IMR-90 (cell line): ENCODE measurements at regions not wholly inside any gene's neighbourhood (a gene's known extent, or its start where the extent isn't known, plus 50 kb on each side); places are given as distances from the start of the nearest gene placed in this dataset.
A peak's percentile ranks its signal among the peaks of the same experiment; 100 is the strongest.

Source experiments
- ATAC-seq: fragments of 200-7000 bp; cut with Tn5 transposase; 2 replicates; pipeline ENCODE4 v1.9.1; 2020; ENCODE audit warnings: low read depth, mild to moderate bottlenecking, moderate library complexity
- BruUV-seq: library from RNA; stranded (reverse); fragments of 400-500 nt; replicated peaks from 2 replicates; lab custom pipeline; 2021; lab: Mats Ljungman, UMichigan
- CTCF ChIA-PET: fragments of 300-600 bp; formaldehyde crosslinking; extraction: SDS; loops from one replicate; lab custom pipeline; 2021; ENCODE audit warnings: antibody characterized with exemption; lab: Yijun Ruan, JAX
- POLR2A ChIA-PET: fragments of 300-600 bp; sonication (Branson Sonifier 250); formaldehyde crosslinking; loops from one replicate; lab custom pipeline; 2022; ENCODE audit warnings: antibody characterized with exemption; ENCODE audit not compliant: unreplicated experiment; lab: Charles Lee
- DNase-seq: peaks from one replicate; pipeline ENCODE4 v3.0.0; 2013
- H2AFZ ChIP-seq: replicated peaks from 2 replicates; pipeline ENCODE3; 2013; ENCODE audit warnings: low read length, mild to moderate bottlenecking; ENCODE audit not compliant: poor library complexity
- H2AK5ac ChIP-seq: 2 replicates; pipeline ENCODE4 v1.6.1; 2013; ENCODE audit warnings: low read depth, low read length, inconsistent platforms
- H2AK9ac ChIP-seq: replicated peaks from 2 replicates; pipeline ENCODE3; 2013; ENCODE audit warnings: mild to moderate bottlenecking, low read depth, low read length, moderate library complexity; ENCODE audit not compliant: poor library complexity
- H2BK120ac ChIP-seq: 2 replicates; pipeline ENCODE4 v1.6.1; 2013; ENCODE audit warnings: low read depth, low read length, inconsistent platforms
- H2BK15ac ChIP-seq: 3 replicates; pipeline ENCODE4 v1.6.1; 2013; ENCODE audit warnings: low read depth, low read length, inconsistent platforms
- H2BK20ac ChIP-seq: 2 replicates; pipeline ENCODE4 v1.6.1; 2013; ENCODE audit warnings: low read depth, mild to moderate bottlenecking, inconsistent platforms, low read length, moderate library complexity
- H2BK5ac ChIP-seq: 2 replicates; pipeline ENCODE4 v1.6.1; 2013; ENCODE audit warnings: mild to moderate bottlenecking, low read depth, low read length, inconsistent platforms; ENCODE audit not compliant: poor library complexity, severe bottlenecking
- H3K14ac ChIP-seq: replicated peaks from 2 replicates; pipeline ENCODE4 v1.6.1; 2013; ENCODE audit warnings: low read depth, low read length, inconsistent platforms
- H3K18ac ChIP-seq: 2 replicates; pipeline ENCODE4 v1.6.1; 2013; ENCODE audit warnings: low read depth, low read length, control low read depth
- H3K23ac ChIP-seq: 2 replicates; pipeline ENCODE4 v1.6.1; 2013; ENCODE audit warnings: low read depth, low read length, inconsistent platforms
- H3K27ac ChIP-seq: 2 replicates; pipeline ENCODE4 v1.5.1; 2013; ENCODE audit warnings: mild to moderate bottlenecking, control low read depth, low read length; ENCODE audit not compliant: insufficient read depth
- H3K27me3 ChIP-seq: 2 replicates; pipeline ENCODE4 v1.6.1; 2013; ENCODE audit warnings: low read length; ENCODE audit not compliant: control insufficient read depth, insufficient read depth
- H3K36me3 ChIP-seq: 2 replicates; pipeline ENCODE4 v1.6.1; 2013; ENCODE audit warnings: low read length, mixed read lengths; ENCODE audit not compliant: control insufficient read depth, insufficient read depth
- H3K4ac ChIP-seq: 2 replicates; pipeline ENCODE4 v1.6.1; 2013; ENCODE audit warnings: low read depth, low read length, inconsistent platforms
- H3K4me1 ChIP-seq: 2 replicates; pipeline ENCODE4 v1.6.1; 2013; ENCODE audit warnings: low read length, mixed read lengths; ENCODE audit not compliant: control insufficient read depth, insufficient read depth
- H3K4me2 ChIP-seq: 2 replicates; pipeline ENCODE4 v1.6.1; 2013; ENCODE audit warnings: low read depth, mild to moderate bottlenecking, control low read depth, low read length, moderate library complexity
- H3K4me3 ChIP-seq: 2 replicates; pipeline ENCODE4 v1.5.1; 2013; ENCODE audit warnings: low read depth, mild to moderate bottlenecking, control low read depth, low read length, moderate library complexity; ENCODE audit not compliant: insufficient read depth
- H3K56ac ChIP-seq: 2 replicates; pipeline ENCODE4 v1.6.1; 2013; ENCODE audit warnings: low read length, inconsistent platforms; ENCODE audit not compliant: insufficient read depth; ENCODE audit errors: extremely low read depth
- H3K79me1 ChIP-seq, 2 experiments: 2 replicates each; pipeline ENCODE4 v1.6.1; 2013; ENCODE audit warnings: low read length in 2 of 2, inconsistent platforms in 1 of 2, low read depth in 1 of 2
- H3K9ac ChIP-seq: 2 replicates; pipeline ENCODE4 v1.6.1; 2013; ENCODE audit warnings: low read depth, low read length, control low read depth
- H3K9me1 ChIP-seq: 2 replicates; pipeline ENCODE4 v1.6.1; 2013; ENCODE audit warnings: low read length, inconsistent platforms; ENCODE audit not compliant: insufficient read depth
- H3K9me3 ChIP-seq: 2 replicates; pipeline ENCODE4 v1.6.1; 2013; ENCODE audit warnings: low read length; ENCODE audit not compliant: control insufficient read depth, insufficient read depth
- H4K20me1 ChIP-seq: 2 replicates; pipeline ENCODE4 v1.6.1; 2013; ENCODE audit warnings: low read length, inconsistent platforms; ENCODE audit not compliant: insufficient read depth
- H4K5ac ChIP-seq: 2 replicates; pipeline ENCODE4 v1.6.1; 2013; ENCODE audit warnings: mild to moderate bottlenecking, low read depth, low read length, control low read depth
- H4K8ac ChIP-seq, 2 experiments: 2 replicates each; pipeline ENCODE4 v1.6.1; 2013; ENCODE audit warnings: low read depth in 2 of 2, low read length in 2 of 2, control low read depth in 1 of 2, inconsistent platforms in 1 of 2
- H4K91ac ChIP-seq: 2 replicates; pipeline ENCODE4 v1.6.1; 2013; ENCODE audit warnings: low read depth, low read length, inconsistent platforms; ENCODE audit not compliant: insufficient read depth
- BHLHE40 ChIP-seq: fragments of 150-350 bp; IDR thresholded peaks from 2 replicates; pipeline ENCODE4 v1.6.1; 2016; ENCODE audit warnings: mild to moderate bottlenecking, low read depth, low read length
- CEBPB ChIP-seq: IDR thresholded peaks from 2 replicates; pipeline ENCODE4 v1.6.1; 2012; ENCODE audit warnings: low read depth, low read length, improper control_type of control experiment
- CHD1 ChIP-seq: IDR thresholded peaks from 2 replicates; pipeline ENCODE4 v1.6.1; 2012; ENCODE audit warnings: low read depth, low read length, improper control_type of control experiment
- FOS ChIP-seq: fragments of 150-350 bp; IDR thresholded peaks from 2 replicates; pipeline ENCODE4 v1.6.1; 2016; ENCODE audit warnings: low read depth, low read length
- MAFK ChIP-seq: IDR thresholded peaks from 2 replicates; pipeline ENCODE4 v1.6.1; 2012; ENCODE audit warnings: low read depth, low read length, improper control_type of control experiment
- MAZ ChIP-seq: IDR thresholded peaks from 2 replicates; pipeline ENCODE4 v1.6.1; 2012; ENCODE audit warnings: low read depth, mild to moderate bottlenecking, low read length, improper control_type of control experiment, moderate library complexity, borderline replicate concordance
- NFE2L2 ChIP-seq: fragments of 150-350 bp; IDR thresholded peaks from 2 replicates; pipeline ENCODE4 v1.6.1; 2016; ENCODE audit warnings: low read depth, mild to moderate bottlenecking, low read length
- RAD21 ChIP-seq: IDR thresholded peaks from 2 replicates; pipeline ENCODE4 v1.6.1; 2012; ENCODE audit warnings: low read length, improper control_type of control experiment
- RCOR1 ChIP-seq: IDR thresholded peaks from 2 replicates; pipeline ENCODE4 v1.6.1; 2012; ENCODE audit warnings: mild to moderate bottlenecking, low read length, improper control_type of control experiment; ENCODE audit not compliant: insufficient replicate concordance
- WGBS, 2 experiments: methylation state at CpG; one replicate each; pipeline versions ENCODE4 v1.1.5 to v1.1.7; 2013; ENCODE audit warnings: missing lambda C conversion rate in 2 of 2; ENCODE audit not compliant: insufficient read length in 1 of 2; ENCODE audit errors: extremely low coverage in 2 of 2; 5-methylcytosine and 5-hydroxymethylcytosine counted together
- dilution Hi-C: fragments of 300-500 bp; cut with HindIII; formaldehyde crosslinking; loops from one replicate; pipeline ENCODE4 v1.14.3; 2018; ENCODE audit warnings: low sequenced_read_pairs; ENCODE audit not compliant: unreplicated experiment
- in situ Hi-C: fragments of 300-500 bp; cut with MboI; formaldehyde crosslinking; loops from 3 replicates; pipeline ENCODE4 v1.14.3; 2019; ENCODE audit warnings: low sequenced_read_pairs, inconsistent platforms, mixed read lengths
- intact Hi-C: fragments of 100-400 bp; cut with micrococcal nuclease; formaldehyde crosslinking; loops from 2 replicates; pipeline ENCODE4 v1.10.0; 2022
- TF ChIP-seq, protein P1 (sequence below): fragments of 150-350 bp; IDR thresholded peaks from 2 replicates; pipeline ENCODE4 v1.6.1; 2016; ENCODE audit warnings: low read depth, mild to moderate bottlenecking, low read length, moderate library complexity, borderline replicate concordance
- TF ChIP-seq, protein P2 (sequence below): conservative IDR thresholded peaks from 2 replicates; pipeline ENCODE4 v1.5.1; 2012; ENCODE audit warnings: mild to moderate bottlenecking, low read depth, low read length, improper control_type of control experiment

DNA sequence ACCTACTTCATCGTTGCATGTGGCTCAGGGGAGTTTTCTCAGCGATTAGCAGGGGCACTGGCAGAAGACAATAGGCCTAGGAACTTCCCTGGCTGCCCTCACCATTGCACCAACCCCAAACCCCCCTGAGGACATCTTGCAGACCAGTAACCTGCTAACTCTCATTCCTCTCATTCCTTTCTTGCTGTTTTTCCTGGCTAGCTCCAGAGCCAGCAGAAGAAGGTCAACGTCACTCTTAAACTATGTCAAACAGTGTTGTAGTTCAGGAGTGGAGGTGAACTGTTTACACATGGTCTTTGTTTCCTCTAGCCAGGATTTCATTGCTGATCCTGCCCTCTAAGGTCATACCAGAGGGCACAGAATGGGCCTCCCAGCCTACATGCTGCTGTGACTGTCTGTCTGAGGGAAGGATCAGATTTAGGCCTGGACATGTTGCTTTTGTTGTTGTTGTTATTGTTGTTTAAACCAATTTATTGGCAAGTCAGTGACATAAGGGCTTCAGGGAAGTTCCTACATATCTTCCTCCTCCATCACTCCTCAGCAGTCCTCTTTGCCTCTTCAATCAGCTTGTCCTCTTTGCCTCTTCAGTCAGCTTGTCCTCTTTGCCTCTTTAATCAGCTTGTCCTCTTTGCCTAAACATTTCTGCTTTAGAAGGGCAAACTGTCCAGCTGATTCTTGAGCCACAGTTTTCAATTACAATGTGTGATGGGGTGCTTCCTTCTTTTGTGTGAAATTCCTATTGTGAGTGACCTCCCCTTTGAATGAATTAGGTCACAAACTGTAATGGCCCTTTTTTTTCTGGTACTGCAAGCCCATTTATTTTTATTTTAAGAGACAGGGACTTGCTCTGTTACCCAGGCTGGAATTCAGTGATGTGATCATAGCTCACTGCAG lies 471.9 kb upstream of the TNP1 start (continued):
- TF ChIP-seq MAZ (no peak), BHLHE40 (no peak)

DNA sequence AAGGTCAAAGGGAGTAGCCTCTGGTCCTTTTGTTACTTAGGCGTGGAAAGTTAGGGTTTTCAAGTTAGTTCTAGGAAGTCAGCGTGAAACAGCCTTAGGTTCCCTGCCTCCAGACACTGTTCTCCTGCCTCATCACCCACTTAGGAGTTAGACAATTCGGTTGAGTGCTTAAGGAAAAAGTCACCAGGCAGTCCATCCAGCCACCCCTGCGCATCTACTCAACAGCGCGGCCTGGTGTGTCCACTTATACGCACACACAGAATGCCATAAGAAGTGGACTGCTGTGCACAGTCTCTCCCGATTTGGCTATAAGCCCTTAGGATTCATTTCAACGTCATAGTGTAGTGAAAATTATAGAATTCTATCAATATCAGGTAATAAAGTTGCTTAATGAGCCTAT lies 470.8 kb upstream of the TNP1 start:
- in situ Hi-C loops = no loop called here
- Histone ChIP-seq H3K4me3 (no peak overlapping the region), H2BK5ac (peak overlapping the region; percentile 93), H4K20me1 (no peaks in the 10 kb centered on the region), H3K14ac (peak overlapping the region; percentile 94), H4K5ac (peak overlapping the region; percentile 90), H3K4me2 (no peak overlapping the region), H3K4me1 (peaks cover 22% of the 10 kb centered on the region), H3K23ac (0 out of 2 replicates have a peak overlapping the region, but pooled peaks have one; percentile 71), H2AK5ac (peak overlapping the region; percentile 98), H3K36me3 (no peaks in the 10 kb centered on the region), H3K4ac (peak overlapping the region; percentile 98), H3K18ac (peak overlapping the region; percentile 74), H2AFZ (no peak overlapping the region), H2AK9ac (no peak overlapping the region), H3K27me3 (no peaks in the 10 kb centered on the region), H3K9me3 (no peaks in the 10 kb centered on the region), H2BK120ac (peak overlapping the region; percentile 100), H3K9me1 (peaks cover 17% of the 10 kb centered on the region), H2BK20ac (peak overlapping the region; percentile 99), H3K27ac (peak overlapping the region; percentile 95), H2BK15ac (peak overlapping the region; percentile 22), H4K8ac (peak overlapping the region; percentile 63 to 92), H3K79me1 (peaks cover 0 to 21% of the 10 kb centered on the region in 2 experiments; a peak in 2 of 4 replicates), H4K91ac (peak overlapping the region; percentile 99), H3K9ac (no peak overlapping the region), H3K56ac (0 out of 2 replicates have a peak overlapping the region, but pooled peaks have one; percentile 94)
- WGBS, 2 experiments = 100% methylated on average over 2 of the region's 9 CpGs; no CpG with 5 or more reads in 1 of the 2 experiments
- no peak for DNase-seq
- BruUV-seq = no TSS peak
- dilution Hi-C loops = no loop called here
- intact Hi-C loops = loop anchor here (2.0 kb wide), 1 partner anchor 180 kb away; no protein-coding TSS in a partner anchor
- ChIA-PET POLR2A (no interaction called here), CTCF (no interaction called here)
- no peak for ATAC-seq
- no peak for TF ChIP-seq BHLHE40
- TF ChIP-seq CHD1 = no peak
- no peak for TF ChIP-seq FOS
- TF ChIP-seq, protein P1, sequence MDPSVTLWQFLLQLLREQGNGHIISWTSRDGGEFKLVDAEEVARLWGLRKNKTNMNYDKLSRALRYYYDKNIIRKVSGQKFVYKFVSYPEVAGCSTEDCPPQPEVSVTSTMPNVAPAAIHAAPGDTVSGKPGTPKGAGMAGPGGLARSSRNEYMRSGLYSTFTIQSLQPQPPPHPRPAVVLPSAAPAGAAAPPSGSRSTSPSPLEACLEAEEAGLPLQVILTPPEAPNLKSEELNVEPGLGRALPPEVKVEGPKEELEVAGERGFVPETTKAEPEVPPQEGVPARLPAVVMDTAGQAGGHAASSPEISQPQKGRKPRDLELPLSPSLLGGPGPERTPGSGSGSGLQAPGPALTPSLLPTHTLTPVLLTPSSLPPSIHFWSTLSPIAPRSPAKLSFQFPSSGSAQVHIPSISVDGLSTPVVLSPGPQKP = no peak
- TF ChIP-seq RCOR1 = no peak
- no peak for TF ChIP-seq CEBPB
- no peak for TF ChIP-seq NFE2L2
- TF ChIP-seq RAD21 = no peak
- TF ChIP-seq, protein P2, sequence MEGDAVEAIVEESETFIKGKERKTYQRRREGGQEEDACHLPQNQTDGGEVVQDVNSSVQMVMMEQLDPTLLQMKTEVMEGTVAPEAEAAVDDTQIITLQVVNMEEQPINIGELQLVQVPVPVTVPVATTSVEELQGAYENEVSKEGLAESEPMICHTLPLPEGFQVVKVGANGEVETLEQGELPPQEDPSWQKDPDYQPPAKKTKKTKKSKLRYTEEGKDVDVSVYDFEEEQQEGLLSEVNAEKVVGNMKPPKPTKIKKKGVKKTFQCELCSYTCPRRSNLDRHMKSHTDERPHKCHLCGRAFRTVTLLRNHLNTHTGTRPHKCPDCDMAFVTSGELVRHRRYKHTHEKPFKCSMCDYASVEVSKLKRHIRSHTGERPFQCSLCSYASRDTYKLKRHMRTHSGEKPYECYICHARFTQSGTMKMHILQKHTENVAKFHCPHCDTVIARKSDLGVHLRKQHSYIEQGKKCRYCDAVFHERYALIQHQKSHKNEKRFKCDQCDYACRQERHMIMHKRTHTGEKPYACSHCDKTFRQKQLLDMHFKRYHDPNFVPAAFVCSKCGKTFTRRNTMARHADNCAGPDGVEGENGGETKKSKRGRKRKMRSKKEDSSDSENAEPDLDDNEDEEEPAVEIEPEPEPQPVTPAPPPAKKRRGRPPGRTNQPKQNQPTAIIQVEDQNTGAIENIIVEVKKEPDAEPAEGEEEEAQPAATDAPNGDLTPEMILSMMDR = no peak
- TF ChIP-seq MAFK = no peak
